ENCODE measurements at regions not wholly inside any gene's neighbourhood (a gene's known extent, or its start where the extent isn't known, plus 50 kb on each side); places are given as distances from the start of the nearest gene placed in this dataset.

DNA sequence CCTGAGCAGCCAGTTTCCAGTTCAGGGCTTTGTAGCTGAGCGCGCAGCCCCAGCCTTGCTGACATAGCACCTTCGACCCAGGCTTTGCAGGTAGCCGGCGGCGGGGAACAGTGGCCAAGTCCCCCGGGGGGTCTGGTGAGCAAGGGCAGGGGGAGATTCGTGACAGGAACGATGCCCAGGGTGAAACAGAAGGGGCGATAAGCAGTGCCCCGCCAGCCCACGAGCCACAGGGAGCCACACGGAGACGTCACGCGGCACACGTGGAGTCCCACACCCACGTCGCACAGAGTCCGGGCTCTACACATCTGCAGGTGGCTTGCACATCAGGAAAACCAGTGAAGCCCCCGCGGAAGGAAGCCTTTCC, 127.2 kb downstream of the SOX1 start:
- DNase-seq (ENCODE audit: low spot score) = no peak

DNA sequence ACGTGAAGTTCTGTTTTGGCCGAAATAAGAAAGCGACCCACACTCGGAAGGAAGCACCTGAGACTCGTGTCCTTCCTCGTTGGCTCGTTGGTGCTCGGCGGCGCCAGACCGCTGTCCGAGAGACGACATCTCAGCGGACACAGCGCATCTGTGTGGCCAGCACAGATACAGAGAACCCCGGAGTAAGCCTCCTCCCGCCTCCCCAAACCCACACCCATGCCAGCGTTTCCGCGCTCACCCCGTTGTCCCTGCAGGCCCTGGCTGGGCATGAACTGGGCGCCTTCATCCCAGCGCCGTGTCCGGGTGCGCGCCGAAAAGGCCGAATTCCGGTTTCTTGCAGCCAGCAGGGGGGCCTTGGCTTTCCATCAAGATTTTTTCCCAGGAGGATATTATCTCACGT, 127.6 kb downstream of the SOX1 start:
- no peak for DNase-seq (ENCODE audit: low spot score)

DNA sequence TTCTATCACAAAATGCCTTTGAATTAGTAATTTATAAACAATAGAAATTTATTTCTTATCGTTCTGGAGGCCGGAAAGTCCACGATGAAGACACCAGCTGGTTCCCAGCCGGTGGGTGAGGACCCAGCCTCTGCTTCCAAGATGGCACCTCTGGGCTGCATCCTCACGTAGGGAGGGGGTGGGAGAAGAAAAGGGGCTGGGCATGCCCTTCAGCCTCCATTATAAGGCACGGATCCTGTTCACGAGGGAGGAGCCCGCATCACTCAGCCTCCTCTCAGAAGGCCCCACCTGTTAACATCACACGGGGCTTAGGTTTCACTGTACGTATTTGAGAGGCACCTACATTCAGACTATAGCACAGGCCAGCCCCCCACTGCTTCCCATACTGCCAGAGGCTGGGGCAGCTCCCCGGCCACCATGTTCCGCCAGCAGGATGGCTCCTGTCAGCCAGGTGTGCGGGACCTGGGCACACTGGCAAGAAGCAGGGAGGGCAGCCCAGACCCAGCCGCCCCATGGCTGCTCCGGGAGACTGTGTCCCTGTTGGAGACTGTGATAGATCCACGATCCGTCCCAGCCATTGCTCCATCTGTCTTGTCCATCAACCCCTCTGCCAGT, 131.6 kb downstream of the SOX1 start:
- DNase-seq (ENCODE audit: low spot score) = no peak

DNA sequence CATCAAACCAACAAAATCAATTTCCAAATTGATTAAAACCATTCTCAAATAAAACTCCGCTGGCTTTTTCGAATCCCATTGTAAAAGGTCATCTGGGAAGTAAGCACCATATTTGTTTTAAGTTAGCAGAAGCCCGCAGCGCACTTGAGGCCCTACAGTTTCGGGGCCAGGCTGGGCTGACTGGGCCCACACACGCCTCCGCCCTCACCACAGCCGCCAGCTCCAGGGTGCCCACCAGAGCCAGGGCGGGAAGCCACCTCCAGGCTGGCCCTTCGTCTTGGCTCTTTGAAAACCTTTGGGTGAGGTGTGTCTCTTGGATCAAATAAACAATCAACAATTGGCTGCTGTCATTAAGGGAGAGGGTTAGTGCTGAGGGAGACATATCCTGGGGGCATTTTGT, 133.3 kb downstream of the SOX1 start:
- no peak for DNase-seq (ENCODE audit: low spot score)

DNA sequence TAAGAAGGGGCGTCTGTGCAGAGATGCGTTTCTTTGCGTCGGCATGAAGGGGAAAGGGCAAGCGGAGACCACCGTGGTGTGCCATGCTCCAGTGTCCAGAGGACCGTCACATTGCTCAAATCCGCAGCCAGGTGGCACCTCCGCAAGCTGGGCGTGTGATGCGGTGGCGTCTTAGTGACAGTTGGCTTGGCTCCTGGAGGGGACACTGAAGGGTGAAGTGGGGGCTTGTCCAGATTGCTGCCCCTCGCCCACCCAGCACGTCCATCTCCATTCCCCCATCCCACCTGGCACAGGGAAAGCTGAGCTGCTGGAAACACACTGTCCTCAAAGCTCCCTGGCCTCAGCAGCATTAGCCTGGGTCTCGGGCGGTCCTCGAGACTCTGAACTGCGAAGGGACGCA, 135.3 kb downstream of the SOX1 start:
- no peak for DNase-seq (ENCODE audit: low spot score)

DNA sequence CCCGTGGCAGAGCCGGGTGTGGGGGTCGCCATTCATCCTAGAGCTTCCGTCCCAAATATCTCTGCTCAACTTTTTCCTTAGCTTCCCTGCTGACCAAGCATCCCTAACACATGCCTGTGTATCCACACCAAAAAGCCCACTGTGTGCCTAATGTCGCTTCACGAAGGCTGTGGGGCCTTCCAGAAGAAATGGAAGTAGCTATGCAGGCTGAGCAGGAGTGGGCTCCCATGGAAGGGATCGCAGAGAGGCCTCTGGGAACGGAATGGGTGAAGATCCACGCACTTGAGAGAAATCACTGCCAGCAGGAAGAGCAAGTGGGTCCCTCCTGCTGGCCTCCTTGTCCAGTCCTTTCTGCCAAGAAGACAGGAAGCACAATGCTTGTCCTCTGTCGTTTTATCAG, 136.0 kb downstream of the SOX1 start:
- no peak for DNase-seq (ENCODE audit: low spot score)

DNA sequence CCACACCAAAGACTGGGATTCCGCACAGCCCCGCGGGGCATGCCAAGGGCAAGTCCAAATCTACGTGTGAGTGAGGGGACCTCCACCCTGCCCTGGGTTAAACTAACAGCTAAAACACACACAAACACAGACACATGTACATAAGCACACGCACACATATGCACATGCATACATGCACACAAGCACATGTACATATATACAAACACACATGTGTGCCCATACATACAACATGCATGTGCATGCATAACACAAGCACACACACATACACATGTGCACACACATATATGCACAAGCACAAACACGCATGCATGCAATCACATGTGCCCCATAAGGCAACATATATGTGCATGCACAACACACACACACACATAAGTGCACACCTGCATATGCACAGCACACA, 136.7 kb downstream of the SOX1 start:
- DNase-seq (ENCODE audit: low spot score) = no peak

DNA sequence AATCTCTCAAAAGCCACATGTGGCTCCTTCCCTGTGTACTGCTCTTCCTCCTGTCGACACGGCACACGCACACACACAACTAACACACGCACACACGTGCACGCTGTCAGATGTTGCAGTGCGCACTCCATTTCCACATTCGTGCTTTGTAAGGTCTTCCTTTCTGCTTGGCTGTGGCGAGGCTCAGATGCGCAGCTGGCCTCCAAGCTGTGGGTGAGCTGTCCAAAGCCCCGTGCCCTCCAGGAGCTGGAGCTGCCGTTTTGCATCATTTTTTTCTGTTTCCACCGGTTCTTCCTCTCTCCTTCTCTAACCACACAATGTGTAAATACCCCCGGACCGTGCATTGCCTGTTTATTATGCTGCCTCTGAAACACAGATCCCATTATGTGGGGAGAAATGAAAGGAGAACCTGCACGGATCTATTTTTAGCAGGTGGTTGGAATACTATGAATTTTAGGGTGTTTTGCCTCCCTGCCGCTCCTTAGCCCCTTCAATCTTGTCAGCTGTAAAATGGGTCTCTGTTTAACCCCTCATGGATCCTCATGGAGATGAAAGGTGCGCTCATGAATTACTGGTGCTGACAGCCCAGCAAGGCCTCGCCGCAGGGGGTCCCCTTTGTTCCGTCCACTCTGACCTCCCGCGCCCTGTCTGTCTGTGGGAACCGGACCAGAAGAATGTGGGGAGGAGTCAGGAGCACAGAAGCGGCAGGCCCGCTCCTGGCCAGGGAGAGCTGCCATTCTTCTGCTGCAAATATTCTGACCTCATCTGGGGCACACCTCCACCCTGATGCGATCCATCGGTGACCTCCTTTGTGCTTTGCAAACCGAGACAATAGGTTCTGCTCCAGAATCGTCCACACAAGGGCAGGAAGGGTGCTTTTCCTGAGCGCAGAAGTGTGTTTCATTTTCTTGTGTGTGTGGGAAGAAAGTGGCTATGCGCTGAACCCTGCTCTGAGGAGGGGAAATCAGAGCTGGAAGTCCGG, 137.7 kb downstream of the SOX1 start:
- DNase-seq (ENCODE audit: low spot score) = no peak

DNA sequence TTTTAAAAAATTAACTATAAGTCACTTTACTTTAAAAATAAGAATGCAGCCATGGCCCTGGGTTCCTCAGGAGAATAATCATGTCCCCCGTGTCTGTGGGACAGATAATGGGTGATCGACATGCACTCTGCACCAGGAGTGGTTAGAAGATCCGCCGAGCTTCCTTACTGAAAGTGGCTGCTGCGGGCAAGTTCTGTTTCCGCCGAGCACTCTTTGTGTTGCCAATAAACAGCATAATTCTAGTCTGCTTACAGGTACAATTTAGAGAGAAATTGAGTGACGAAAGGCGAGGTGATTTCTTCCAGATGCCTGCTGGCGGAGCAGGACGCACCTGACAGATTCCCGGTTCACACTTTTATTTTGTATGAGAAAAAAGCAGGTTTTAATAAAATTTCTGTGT, 139.0 kb downstream of the SOX1 start:
- no peak for DNase-seq (ENCODE audit: low spot score)

DNA sequence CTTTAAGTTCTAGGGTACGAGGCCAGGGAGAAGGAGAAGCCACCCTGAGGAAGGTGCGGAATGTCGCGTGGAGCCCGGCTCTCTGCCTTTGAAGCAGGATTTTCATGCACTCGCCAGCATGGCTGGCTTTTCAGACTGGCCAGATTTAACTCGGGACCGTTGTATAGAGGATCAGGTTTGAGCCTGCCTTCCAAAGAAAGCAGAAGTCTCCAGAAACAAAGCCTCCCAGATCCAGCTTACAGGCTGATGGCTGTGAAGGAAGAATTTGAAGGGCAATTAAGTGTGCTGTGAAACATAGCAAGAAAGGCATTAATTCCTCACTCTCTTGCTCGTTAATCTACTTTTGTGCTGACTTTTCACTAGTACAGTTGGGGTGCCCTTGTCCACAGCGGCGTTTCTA, 140.2 kb downstream of the SOX1 start:
- no peak for DNase-seq (ENCODE audit: low spot score)

DNA sequence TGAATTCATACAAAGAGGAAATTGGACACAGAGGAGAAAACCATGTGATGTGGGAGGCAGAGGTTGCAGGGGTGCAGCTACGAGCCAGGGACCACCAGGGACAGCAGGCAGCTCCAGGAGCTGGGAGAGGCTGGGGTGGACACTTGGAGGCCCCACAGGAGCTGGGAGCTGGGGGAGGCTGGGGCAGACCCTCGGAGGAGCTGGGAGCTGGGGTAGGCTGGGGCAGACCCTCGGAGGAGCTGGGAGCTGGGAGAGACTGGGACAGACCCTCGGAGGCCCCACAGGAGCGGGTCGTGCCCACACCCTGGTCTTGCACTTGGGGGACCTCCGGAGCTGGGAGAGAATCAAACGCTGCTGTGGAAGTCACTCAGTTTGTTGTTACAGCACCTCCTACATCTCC, 141.7 kb downstream of the SOX1 start:
- no peak for DNase-seq (ENCODE audit: low spot score)

DNA sequence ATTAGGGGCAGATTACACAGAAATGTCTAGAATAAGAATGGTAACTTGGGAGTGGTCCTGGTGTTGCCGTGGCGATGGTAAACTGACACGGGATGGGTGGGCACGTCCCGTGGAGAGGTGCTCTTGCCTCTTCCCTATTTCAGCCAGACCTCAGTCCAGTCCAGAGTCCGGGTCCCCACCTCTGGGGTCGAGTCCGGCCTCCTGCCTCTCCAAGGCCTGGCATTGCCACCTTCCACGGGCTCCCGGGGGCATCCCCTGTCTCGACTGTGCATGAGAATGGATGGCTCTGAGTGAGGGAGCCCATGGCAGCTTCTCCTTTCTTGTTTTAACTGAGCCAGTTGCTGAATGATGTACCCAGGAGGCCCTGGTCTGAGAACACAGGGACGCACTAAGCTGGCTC, 142.3 kb downstream of the SOX1 start:
- DNase-seq (ENCODE audit: low spot score) = no peak

DNA sequence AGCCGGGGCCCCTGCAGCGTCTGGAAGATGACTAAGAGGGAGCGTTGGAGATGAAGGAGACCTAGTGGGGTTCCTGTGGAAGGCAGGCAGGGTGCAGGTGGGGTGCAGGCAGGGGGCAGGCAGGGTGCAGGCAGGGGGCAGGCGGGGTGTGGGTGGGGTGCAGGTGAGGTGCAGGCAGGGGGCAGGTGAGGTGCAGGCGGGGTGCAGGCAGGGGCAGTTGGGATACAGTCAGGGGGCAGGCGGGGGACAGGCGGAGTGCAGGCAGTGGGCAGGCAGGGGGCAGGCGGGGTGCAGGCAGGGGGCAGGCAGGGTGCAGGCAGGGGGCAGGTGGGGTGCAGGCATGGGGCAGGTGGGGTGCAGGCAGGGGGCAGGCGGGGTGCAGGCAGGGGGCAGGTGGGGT, 142.8 kb downstream of the SOX1 start:
- DNase-seq (ENCODE audit: low spot score) = no peak

DNA sequence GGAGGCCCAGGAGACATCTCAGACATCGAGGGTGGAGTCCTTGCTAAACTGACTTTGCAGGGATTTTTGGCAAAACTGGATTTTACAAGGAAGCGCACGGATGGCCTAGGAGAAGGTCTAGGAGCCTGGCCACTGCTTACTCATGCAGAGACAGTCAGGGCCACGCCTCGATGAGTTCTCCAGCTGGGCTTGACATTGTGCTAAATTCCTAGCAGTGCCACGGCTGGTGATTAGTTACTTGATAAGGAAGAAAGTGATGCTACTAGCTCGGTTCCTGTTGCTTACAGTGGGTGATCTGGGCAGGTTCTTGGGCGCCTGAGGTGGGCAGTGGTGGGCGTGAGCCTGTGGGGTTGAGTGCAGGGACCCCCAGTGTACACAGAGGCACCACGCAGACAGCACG, 143.4 kb downstream of the SOX1 start:
- peak; percentile 1 for DNase-seq (ENCODE audit: low spot score)

DNA sequence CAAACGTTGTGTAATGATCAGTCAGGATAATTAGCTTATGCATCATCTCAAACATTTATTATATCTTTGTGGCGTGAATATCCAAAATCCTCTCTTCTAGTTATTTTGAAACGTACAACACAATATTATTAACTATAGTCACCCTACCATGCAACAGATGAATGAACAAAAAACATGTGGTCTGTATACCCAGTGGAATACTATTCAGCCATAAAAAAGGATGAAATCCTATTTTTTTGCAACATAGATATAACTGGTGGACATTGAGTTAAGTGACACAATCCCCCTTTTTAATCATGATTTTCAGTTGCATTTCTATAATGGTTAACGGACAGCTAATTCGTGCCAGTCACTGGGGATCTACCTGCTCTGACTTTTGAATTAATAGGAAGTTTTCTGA, 145.6 kb downstream of the SOX1 start:
- DNase-seq (ENCODE audit: low spot score) = no peak

DNA sequence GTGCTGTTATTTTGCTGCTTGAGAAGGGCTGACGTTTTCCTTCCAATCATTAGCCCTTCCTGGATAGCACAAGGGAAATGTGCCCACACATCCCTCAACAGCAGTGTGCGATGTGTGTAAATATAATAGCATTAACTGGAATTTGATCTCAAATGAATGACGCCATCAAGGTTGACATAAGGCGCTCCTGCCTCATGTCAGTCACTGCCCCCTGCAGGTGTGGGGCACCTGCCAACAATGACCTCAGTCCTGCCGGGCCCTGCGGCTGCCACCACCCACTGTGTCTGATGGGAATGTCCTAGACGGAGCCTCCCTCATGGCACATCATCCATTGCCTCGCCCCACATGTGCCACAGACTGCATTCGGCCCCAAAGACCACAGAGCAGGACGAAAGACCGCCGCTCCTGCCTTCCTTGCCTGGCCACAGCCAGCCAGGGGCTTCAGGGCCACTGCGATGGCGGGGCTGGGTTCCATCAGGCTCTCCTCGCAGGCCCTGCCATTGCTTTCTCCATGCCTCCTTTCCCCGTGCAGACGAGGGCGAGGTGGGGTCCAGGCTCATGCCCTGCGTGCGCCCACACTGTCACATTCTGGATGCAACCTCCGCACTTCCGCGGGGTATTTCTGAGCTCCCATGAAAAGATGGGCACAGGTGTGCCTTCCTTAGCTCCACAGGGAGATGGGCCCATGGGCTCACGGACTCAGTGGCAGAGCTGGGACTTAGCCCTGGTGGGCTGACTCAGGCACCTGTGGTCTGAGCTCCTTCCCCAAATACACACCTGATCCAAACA, 146.7 kb downstream of the SOX1 start:
- no peak for DNase-seq (ENCODE audit: low spot score)

DNA sequence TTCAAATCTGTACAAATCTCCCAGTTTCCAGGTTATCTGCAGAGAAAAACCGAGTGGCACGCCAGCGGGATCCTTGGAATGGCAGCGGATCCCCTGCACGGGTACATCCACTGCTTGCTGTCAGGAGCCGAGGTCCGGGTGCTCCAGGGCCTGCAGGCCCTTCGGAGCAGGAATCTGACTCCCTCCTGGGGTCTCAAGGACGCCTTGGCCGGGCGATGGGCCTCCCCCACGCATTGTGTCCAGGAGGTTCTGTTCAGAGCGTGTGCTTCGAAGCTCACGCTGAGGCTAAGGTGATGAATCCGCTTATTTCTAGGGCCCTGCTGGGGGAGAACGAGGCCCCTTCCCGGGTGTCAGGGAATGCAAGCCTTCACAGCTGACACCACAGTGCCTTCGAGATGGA, 148.9 kb downstream of the SOX1 start:
- no peak for DNase-seq (ENCODE audit: low spot score)

DNA sequence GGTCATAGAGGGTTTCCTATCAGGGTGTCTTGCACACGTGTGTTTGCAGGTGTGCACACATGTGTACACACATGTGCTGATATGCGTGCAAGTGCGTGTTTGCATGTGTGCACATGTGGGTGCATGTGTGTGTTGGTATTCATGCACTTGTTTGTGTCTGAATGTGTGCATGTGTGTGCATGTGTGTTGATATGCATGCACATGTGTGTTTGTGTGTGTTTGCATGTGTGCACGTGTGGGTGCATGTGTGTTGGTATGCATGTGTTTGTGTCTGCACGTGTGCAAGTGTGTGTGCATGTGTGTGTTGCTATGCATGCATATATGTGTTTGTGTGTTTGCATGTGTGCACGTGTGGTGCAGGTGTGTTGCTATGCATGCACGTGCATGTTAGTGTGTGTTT, 150.5 kb downstream of the SOX1 start:
- no peak for DNase-seq (ENCODE audit: low spot score)

DNA sequence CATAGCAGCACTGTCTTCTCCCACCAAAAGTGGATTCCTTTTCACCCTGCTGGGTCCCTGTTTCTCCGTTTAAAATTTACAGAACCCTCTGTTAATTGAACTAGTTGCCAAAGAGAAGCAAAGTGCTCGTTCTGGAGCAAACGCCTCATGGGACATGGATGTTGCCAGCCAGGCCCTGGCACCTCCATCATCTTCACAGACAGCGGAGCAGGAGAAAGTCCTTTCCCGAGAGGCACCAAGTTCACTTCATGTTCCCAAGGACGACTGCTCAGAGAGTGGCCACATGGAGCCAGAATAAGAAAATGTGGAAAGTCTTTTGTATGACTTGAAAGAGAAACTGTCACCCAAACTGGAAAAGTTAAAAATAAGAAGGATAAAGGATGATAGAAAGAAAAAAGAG, 151.5 kb downstream of the SOX1 start:
- no peak for DNase-seq (ENCODE audit: low spot score)

DNA sequence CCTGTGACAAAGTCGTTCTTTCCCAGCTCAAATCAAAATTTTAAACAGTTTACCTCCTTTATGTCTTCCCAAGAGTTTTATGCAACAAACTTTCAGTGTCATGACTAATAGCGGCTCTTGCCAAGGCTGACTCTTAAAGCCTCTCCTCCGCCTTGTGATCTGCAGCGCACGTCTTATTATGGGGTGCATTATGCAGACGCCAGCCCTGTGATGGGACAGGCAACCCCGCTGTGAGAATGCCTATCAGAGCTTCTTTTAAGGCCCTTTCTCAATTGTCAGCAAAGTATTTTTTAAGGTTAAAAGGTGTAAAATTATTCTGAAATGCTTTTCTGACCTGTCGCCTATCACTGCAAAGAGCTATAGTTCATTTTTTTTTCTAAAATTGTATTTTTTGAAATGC, 152.8 kb downstream of the SOX1 start:
- DNase-seq (ENCODE audit: low spot score) = peak; percentile 2

DNA sequence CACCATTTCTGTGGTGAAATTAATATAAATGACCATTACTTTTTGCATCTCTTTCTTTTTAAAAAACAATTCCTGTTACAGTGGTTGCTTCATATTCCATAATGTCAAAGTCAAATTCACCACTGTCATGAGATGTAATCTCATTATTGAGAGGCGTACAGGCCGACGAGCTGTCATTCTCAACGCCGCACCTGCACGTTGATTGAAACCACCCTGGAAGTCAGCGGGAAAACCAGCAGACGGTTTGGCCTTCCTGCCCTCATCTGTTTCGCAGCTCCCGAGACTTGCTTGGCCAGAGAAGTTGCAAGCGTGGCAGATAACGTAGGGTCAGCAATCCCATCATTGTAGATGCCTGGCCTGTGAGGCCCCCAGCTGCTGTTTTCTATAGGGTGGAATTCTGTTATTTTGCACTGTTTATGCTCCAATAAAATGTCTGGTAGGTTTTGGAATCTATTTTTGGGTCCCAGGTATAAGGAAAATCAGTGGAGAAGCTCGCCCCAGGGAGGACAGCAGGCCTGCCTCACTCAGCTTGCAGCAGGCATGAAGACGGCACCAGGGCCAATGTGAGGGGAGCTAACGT, 153.4 kb downstream of the SOX1 start:
- DNase-seq (ENCODE audit: low spot score) = no peak

DNA sequence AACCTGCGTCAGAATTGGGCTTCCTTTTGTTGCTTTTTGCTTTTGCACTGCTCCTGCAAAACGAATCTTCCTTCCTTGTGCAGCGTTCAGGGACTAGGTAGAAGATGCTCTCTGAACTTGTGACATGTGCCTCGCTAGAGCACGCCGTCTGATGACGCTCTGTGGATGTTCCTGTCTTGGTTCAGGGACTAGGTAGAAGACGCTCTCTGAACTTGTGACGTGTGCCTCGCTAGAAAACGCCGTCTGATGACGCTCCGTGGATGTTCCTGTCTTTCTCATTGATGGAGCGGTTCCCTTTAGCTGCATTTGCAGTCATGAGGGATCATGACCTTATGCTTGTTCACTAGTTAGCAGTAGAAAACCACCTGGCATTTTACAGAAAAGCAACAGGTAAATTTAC, 154.0 kb downstream of the SOX1 start:
- DNase-seq (ENCODE audit: low spot score) = no peak

Measured in umbilical cord (tissue), 1 donor.